WTC11 (cell line): ENCODE measurements at regions not wholly inside any gene's neighbourhood (a gene's known extent, or its start where the extent isn't known, plus 50 kb on each side); places are given as distances from the start of the nearest gene placed in this dataset.

ENCODE experiments used
- FOXP1 ChIP-seq: sonication (generic); formaldehyde crosslinking; IDR thresholded peaks from 2 replicates; pipeline ENCODE4 v1.8.0; 2022; ENCODE audit warnings: missing genetic modification reagents, mild to moderate bottlenecking, moderate library complexity, borderline replicate concordance
- SMAD4 ChIP-seq: sonication (generic); formaldehyde crosslinking; IDR thresholded peaks from 2 replicates; pipeline ENCODE4 v1.8.0; 2022; ENCODE audit warnings: mild to moderate bottlenecking, missing genetic modification reagents
- TEAD4 ChIP-seq: sonication (generic); formaldehyde crosslinking; IDR thresholded peaks from 2 replicates; pipeline ENCODE4 v1.8.0; 2022; ENCODE audit warnings: mild to moderate bottlenecking, missing genetic modification reagents
- TF ChIP-seq, protein P1 (sequence below): fragments of 200-600 bp; IDR thresholded peaks from 2 replicates; pipeline ENCODE4 v1.8.0; 2022; ENCODE audit warnings: antibody characterized with exemption
- TF ChIP-seq, protein P2 (sequence below): sonication (generic); formaldehyde crosslinking; IDR thresholded peaks from 2 replicates; pipeline ENCODE4 v1.8.1; 2023; ENCODE audit warnings: mild to moderate bottlenecking, missing genetic modification reagents, moderate library complexity

DNA sequence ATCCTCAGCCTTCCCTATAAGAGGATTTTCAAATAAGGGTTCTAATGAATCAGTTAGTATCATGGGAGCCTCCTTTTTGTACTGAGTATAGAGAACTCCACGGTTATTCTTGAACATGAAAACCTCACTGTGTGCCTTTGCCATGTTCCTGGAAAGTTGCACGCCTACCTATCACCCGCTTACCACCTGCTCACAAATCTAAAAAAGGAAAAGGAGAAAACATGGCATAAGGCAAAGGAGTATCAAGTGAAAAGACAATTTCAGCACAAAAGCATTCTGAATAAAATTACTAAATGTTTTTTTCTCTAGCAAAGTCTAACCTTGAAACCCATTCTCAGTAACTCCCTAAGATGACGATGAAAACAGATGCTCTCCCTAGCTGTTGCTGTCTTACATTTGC is 511.8 kb upstream of the API5 start:
- no peak for TF ChIP-seq SMAD4 (CRISPR knock-in tag)
- TF ChIP-seq, protein P1, sequence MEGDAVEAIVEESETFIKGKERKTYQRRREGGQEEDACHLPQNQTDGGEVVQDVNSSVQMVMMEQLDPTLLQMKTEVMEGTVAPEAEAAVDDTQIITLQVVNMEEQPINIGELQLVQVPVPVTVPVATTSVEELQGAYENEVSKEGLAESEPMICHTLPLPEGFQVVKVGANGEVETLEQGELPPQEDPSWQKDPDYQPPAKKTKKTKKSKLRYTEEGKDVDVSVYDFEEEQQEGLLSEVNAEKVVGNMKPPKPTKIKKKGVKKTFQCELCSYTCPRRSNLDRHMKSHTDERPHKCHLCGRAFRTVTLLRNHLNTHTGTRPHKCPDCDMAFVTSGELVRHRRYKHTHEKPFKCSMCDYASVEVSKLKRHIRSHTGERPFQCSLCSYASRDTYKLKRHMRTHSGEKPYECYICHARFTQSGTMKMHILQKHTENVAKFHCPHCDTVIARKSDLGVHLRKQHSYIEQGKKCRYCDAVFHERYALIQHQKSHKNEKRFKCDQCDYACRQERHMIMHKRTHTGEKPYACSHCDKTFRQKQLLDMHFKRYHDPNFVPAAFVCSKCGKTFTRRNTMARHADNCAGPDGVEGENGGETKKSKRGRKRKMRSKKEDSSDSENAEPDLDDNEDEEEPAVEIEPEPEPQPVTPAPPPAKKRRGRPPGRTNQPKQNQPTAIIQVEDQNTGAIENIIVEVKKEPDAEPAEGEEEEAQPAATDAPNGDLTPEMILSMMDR, result no peak
- no peak for TF ChIP-seq TEAD4 (CRISPR knock-in tag)
- TF ChIP-seq FOXP1 (CRISPR knock-in tag), result no peak
- TF ChIP-seq, protein P2, sequence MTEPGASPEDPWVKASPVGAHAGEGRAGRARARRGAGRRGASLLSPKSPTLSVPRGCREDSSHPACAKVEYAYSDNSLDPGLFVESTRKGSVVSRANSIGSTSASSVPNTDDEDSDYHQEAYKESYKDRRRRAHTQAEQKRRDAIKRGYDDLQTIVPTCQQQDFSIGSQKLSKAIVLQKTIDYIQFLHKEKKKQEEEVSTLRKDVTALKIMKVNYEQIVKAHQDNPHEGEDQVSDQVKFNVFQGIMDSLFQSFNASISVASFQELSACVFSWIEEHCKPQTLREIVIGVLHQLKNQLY (CRISPR knock-in tag), result no peak
